HepG2 (cell line): ENCODE measurements at regions not wholly inside any gene's neighbourhood (a gene's known extent, or its start where the extent isn't known, plus 50 kb on each side); places are given as distances from the start of the nearest gene placed in this dataset.

Source experiments
- ATAC-seq: fragments of 200-7000 bp; cut with Tn5 transposase; 3 replicates; pipeline ENCODE4 v1.9.1; 2020; ENCODE audit warnings: mild to moderate bottlenecking, moderate library complexity
- BruUV-seq: library from RNA; stranded (reverse); fragments of 400-500 nt; replicated peaks from 2 replicates; lab custom pipeline; 2021; lab: Mats Ljungman, UMichigan
- CTCF ChIA-PET: fragments of 300-600 bp; formaldehyde crosslinking; extraction: SDS; loops from one replicate; lab custom pipeline; 2021; ENCODE audit warnings: low total read pairs, inconsistent platforms, low intra/inter-chr PET ratio; lab: Yijun Ruan, JAX
- POLR2A ChIA-PET: fragments of 350-600 bp; sonication (Branson Sonifier 250); formaldehyde crosslinking; loops from one replicate; lab custom pipeline; 2020; ENCODE audit warnings: antibody characterized with exemption, inconsistent platforms; lab: Yijun Ruan, JAX
- DNase-seq: peaks from one replicate; pipeline ENCODE4 v3.0.0-alpha.2; 2015; ENCODE audit warnings: low spot score
- FAIRE-seq: peaks from 3 replicates; lab custom pipeline; 2011; peaks lifted over from hg19 to GRCh38; lab: Jason Lieb, UNC
- H2AFZ ChIP-seq: one replicate; pipeline ENCODE4 v1.6.1; 2011; ENCODE audit warnings: low read length, inconsistent platforms
- H3K27ac ChIP-seq: fragments of 300-600 bp; 3 replicates; pipeline ENCODE4 v1.8.0; 2011; ENCODE audit warnings: mixed run types, mild to moderate bottlenecking, mixed read lengths, low read length, inconsistent platforms; ENCODE audit not compliant: insufficient read depth; ENCODE audit errors: extremely low read length
- H3K27me3 ChIP-seq, 2 experiments: fragments of 200-600 bp in 1 of 2; 2 replicates in 1 of 2; 3 replicates in 1 of 2; pipeline versions ENCODE4 v1.6.0 to v1.8.0; 2011; ENCODE audit warnings: low read length in 2 of 2, mild to moderate bottlenecking in 2 of 2, moderate library complexity in 2 of 2, inconsistent platforms in 1 of 2; ENCODE audit not compliant: insufficient read depth in 2 of 2, control insufficient read depth in 1 of 2
- H3K36me3 ChIP-seq, 2 experiments: fragments of 200-600 bp in 1 of 2; replicated peaks in 1 of 2; 2 replicates in 1 of 2; 3 replicates in 1 of 2; pipeline versions ENCODE4 v1.5.1 to v1.8.0; 2011; ENCODE audit warnings: low read length in 2 of 2, inconsistent platforms in 1 of 2; ENCODE audit not compliant: insufficient read depth in 2 of 2, control insufficient read depth in 1 of 2
- H3K4me1 ChIP-seq: 2 replicates; pipeline ENCODE4 v1.5.1; 2012; ENCODE audit warnings: low read length, inconsistent platforms; ENCODE audit not compliant: insufficient read depth
- H3K4me2 ChIP-seq: 2 replicates; pipeline ENCODE4 v1.6.0; 2011; ENCODE audit warnings: low read depth, low read length, inconsistent platforms
- H3K4me3 ChIP-seq, 3 experiments: fragments of 200-600 bp in 1 of 3; sonication (generic), shearing (Covaris generic) in 1 of 3; replicated peaks in 1 of 3; 2 replicates each; pipeline ENCODE4 v1.5.1; 2011 to 2016; ENCODE audit warnings: low read length in 3 of 3, inconsistent platforms in 2 of 3, low read depth in 2 of 3, mild to moderate bottlenecking in 2 of 3, control low read depth in 1 of 3, mixed read lengths in 1 of 3; ENCODE audit not compliant: insufficient read depth in 1 of 3
- H3K79me2 ChIP-seq: one replicate; pipeline ENCODE4 v1.6.1; 2011; ENCODE audit warnings: low read length, inconsistent platforms; ENCODE audit not compliant: insufficient read depth
- H3K9ac ChIP-seq: 2 replicates; pipeline ENCODE4 v1.6.0; 2011; ENCODE audit warnings: mild to moderate bottlenecking, low read depth, low read length, inconsistent platforms; ENCODE audit not compliant: insufficient read depth
- H3K9me3 ChIP-seq: 2 replicates; pipeline ENCODE4 v1.5.1; 2012; ENCODE audit warnings: mild to moderate bottlenecking, low read length
- H4K20me1 ChIP-seq: 2 replicates; pipeline ENCODE4 v1.6.0; 2011; ENCODE audit warnings: inconsistent platforms, mild to moderate bottlenecking, low read length, moderate library complexity; ENCODE audit not compliant: insufficient read depth
- BORCS8-MEF2B ChIP-seq: sonication (generic); formaldehyde crosslinking; IDR thresholded peaks from 2 replicates; pipeline ENCODE4 v1.8.0; 2022; ENCODE audit warnings: mild to moderate bottlenecking, missing genetic modification reagents
- EEA1 ChIP-seq: sonication (generic); formaldehyde crosslinking; IDR thresholded peaks from 2 replicates; pipeline ENCODE4 v1.5.1; 2020; ENCODE audit warnings: mild to moderate bottlenecking, missing genetic modification reagents, borderline replicate concordance
- ELK4 ChIP-seq: sonication (generic); formaldehyde crosslinking; IDR thresholded peaks from 2 replicates; pipeline ENCODE4 v1.9.0; 2021; ENCODE audit warnings: missing genetic modification reagents, borderline replicate concordance
- FOXC1 ChIP-seq: sonication (generic); formaldehyde crosslinking; IDR thresholded peaks from 2 replicates; pipeline ENCODE4 v1.8.0; 2022; ENCODE audit warnings: mild to moderate bottlenecking, missing genetic modification reagents, borderline replicate concordance
- HNF1A ChIP-seq, 2 experiments: sonication (generic) in 1 of 2; formaldehyde crosslinking in 1 of 2; IDR thresholded peaks; 2 replicates each; pipeline versions ENCODE4 v1.4.0 to v1.6.1; 2016 to 2020; ENCODE audit warnings: borderline replicate concordance in 1 of 2, low read depth in 1 of 2, mild to moderate bottlenecking in 1 of 2, missing genetic modification reagents in 1 of 2
- HOXA3 ChIP-seq: sonication (generic); formaldehyde crosslinking; IDR thresholded peaks from 2 replicates; pipeline ENCODE4 v1.5.0; 2020; ENCODE audit warnings: missing genetic modification reagents
- KDM5A ChIP-seq: fragments of 200-600 bp; sonication (generic); IDR thresholded peaks from 2 replicates; pipeline ENCODE4 v1.7.0; 2018; ENCODE audit warnings: antibody characterized with exemption, mild to moderate bottlenecking, low read length, borderline replicate concordance
- KDM6A ChIP-seq: IDR thresholded peaks from 2 replicates; pipeline ENCODE4 v1.6.1; 2016; ENCODE audit warnings: low read depth
- RBM39 ChIP-seq: fragments of 200-400 bp; formaldehyde crosslinking; IDR thresholded peaks from one replicate; pipeline ENCODE4 v1.6.1; 2018; ENCODE audit warnings: antibody characterized with exemption, mild to moderate bottlenecking, low read depth, low read length; ENCODE audit not compliant: poor library complexity, severe bottlenecking
- SRSF4 ChIP-seq: fragments of 200-400 bp; formaldehyde crosslinking; IDR thresholded peaks from one replicate; pipeline ENCODE4 v1.6.1; 2018; ENCODE audit warnings: mild to moderate bottlenecking, low read depth, low read length, moderate library complexity; ENCODE audit not compliant: poor library complexity, severe bottlenecking
- TAF15 ChIP-seq: fragments of 200-400 bp; formaldehyde crosslinking; IDR thresholded peaks from one replicate; pipeline ENCODE4 v1.6.1; 2018; ENCODE audit warnings: mild to moderate bottlenecking, low read depth, low read length; ENCODE audit not compliant: poor library complexity, severe bottlenecking
- ZNF124 ChIP-seq: sonication (generic); formaldehyde crosslinking; IDR thresholded peaks from 2 replicates; pipeline ENCODE4 v1.4.0; 2020; ENCODE audit warnings: missing genetic modification reagents
- ZNF44 ChIP-seq: sonication (generic); formaldehyde crosslinking; IDR thresholded peaks from 2 replicates; pipeline ENCODE4 v1.5.1; 2020; ENCODE audit warnings: mild to moderate bottlenecking, missing genetic modification reagents
- ZNF549 ChIP-seq: sonication (generic); formaldehyde crosslinking; IDR thresholded peaks from 2 replicates; pipeline ENCODE4 v1.5.0; 2020; ENCODE audit warnings: missing genetic modification reagents
- ZNF720 ChIP-seq: sonication (generic); formaldehyde crosslinking; IDR thresholded peaks from 2 replicates; pipeline ENCODE4 v1.4.0; 2020; ENCODE audit warnings: missing genetic modification reagents
- WGBS: methylation state at CpG from one replicate; pipeline ENCODE4 v1.1.6; 2017; ENCODE audit warnings: low lambda C conversion rate; 5-methylcytosine and 5-hydroxymethylcytosine counted together
- in situ Hi-C: cut with HindIII; loops from 2 replicates; pipeline ENCODE4 v1.10.0; 2017; ENCODE audit warnings: low pct_unique_long_range_greater_than_20kb; ENCODE audit not compliant: extremely low pct_ligation_motif_present
- intact Hi-C: fragments of 100-400 bp; cut with micrococcal nuclease; formaldehyde crosslinking; loops from one replicate; pipeline ENCODE4 v1.10.0; 2022; ENCODE audit not compliant: unreplicated experiment

DNA sequence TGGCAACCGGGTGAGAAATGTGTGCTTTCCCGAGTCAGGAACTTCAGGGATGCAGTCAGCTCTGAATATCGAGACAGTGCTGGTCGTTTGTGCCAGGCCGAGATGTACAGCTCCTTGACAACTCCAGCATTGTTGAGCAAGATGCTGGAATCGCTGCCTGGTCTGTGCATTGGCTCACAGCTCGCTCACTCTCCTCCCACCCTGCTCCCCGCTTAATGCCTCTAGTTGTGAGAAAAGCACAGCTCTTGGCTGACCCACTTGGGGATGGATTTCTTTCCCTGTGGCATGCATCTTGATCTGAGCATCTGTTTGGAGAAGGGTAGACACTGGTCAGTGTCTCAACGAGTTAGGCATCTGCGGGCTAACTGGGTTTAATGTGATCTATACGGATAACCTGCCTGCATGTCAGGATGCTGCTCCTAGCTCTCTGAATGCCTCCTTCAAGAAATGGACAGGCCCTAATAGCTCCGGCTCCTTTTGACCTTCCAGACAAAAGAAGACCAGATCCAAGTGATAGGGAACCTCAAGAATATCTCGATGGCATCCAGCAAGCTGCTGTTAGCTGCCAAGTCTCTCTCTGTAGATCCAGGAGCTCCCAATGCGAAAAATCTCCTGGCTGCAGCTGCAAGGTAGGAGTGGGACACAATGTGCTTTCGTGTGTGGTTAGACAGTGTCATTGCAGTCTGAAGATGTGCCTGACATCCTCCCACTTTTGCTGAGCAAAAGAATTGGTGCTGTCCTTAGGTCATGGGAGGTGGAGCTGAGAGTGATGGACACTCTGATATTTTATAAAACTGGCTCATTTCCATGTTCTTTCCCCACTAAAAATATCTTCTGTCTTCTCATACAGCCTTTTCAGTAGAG is 302.2 kb upstream of the TPM1 start (continued):
- no peak for TF ChIP-seq SRSF4
- TF ChIP-seq HOXA3: no peak

GRCh38 chr15:62741106-62741505 is 301.4 kb upstream of the TPM1 start:
- no peaks in the 10 kb centered on the region for H3K9me3 ChIP-seq
- no peak overlapping the region for H3K9ac ChIP-seq
- peaks cover 11% of the 10 kb centered on the region; the same call in 1 of the 2 replicates for H3K4me1 ChIP-seq
- 85% methylated on average over 2 of the region's 2 CpGs for WGBS
- peaks cover 0 to 2% of the 10 kb centered on the region in 2 experiments; a peak in 2 of 5 replicates for H3K36me3 ChIP-seq
- BruUV-seq: no TSS peak
- H3K4me3 ChIP-seq: no peak overlapping the region
- H3K4me2 ChIP-seq: no peak overlapping the region
- H2AFZ ChIP-seq: no peak overlapping the region
- intact Hi-C loops (no loop called here), in situ Hi-C loops (no loop called here)
- H4K20me1 ChIP-seq: no peaks in the 10 kb centered on the region
- ChIA-PET CTCF (no interaction called here), POLR2A (no interaction called here)
- DNase-seq (no peak), FAIRE-seq (no peak), ATAC-seq (no peak)
- no peaks in the 10 kb centered on the region for H3K79me2 ChIP-seq
- no peak overlapping the region for H3K27ac ChIP-seq
- no peaks in the 10 kb centered on the region for H3K27me3 ChIP-seq
- TF ChIP-seq RBM39: no peak
- TF ChIP-seq EEA1 (CRISPR knock-in tag): no peak
- no peak for TF ChIP-seq ELK4
- TF ChIP-seq TAF15: no peak
- no peak for TF ChIP-seq FOXC1 (CRISPR knock-in tag)
- TF ChIP-seq KDM5A: no peak
- TF ChIP-seq KDM6A (CRISPR knock-in tag): no peak
- no peak for TF ChIP-seq BORCS8-MEF2B (CRISPR knock-in tag)
- no peak for TF ChIP-seq ZNF44
- no peak for TF ChIP-seq HNF1A (IDR thresholded peaks at IDR 0.05; ENCODE audit: low read depth)
- TF ChIP-seq HNF1A (CRISPR knock-in tag; IDR thresholded peaks at IDR 0.05; ENCODE audit: borderline replicate concordance): no peak
- TF ChIP-seq ZNF549 (CRISPR knock-in tag): no peak
- no peak for TF ChIP-seq ZNF124 (CRISPR knock-in tag)
- TF ChIP-seq ZNF720 (CRISPR knock-in tag): no peak
